ENCODE measurements at regions not wholly inside any gene's neighbourhood (a gene's known extent, or its start where the extent isn't known, plus 50 kb on each side); places are given as distances from the start of the nearest gene placed in this dataset.

DNA sequence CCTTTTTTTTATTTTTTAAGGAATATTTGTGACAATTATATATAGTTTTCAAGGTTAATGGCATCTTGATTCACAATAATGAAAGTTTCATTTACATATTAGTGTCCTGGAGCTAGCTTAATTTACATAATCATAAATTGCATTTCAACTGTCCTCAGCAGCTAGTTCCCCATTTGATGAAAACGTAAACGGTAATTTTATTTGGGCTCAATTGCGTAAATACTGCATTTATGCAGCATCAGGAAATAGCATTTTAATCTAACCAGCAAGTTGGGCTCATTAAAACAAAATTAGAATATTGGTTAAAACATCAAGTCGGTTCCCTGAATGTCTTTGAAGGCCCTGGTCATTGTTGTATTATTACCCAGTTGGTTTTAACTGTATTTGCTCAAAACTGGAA lies 136.8 kb upstream of the CDH5 start:
- no peak for TF ChIP-seq CTCF (IDR thresholded peaks at IDR 0.05)
- no peak for TF ChIP-seq EZH2 (IDR thresholded peaks at IDR 0.05; ENCODE audit: borderline replicate concordance, insufficient read depth, low read depth, low read length, poor library complexity, severe bottlenecking)
